Adrenal gland (tissue), 9 donors: ENCODE measurements at regions not wholly inside any gene's neighbourhood (a gene's known extent, or its start where the extent isn't known, plus 50 kb on each side); places are given as distances from the start of the nearest gene placed in this dataset.

Experiments used
- DNase-seq, 7 donors: peaks; one replicate each; pipeline ENCODE4 v3.0.0-alpha.2; 2019 to 2020
- H3K27ac ChIP-seq, 5 donors: fragments of 200-600 bp; sonication (generic) in 4 of 5; 1 replicate in 3 of 5; 2 replicates in 2 of 5; pipeline versions ENCODE4 v1.5.1 to v1.8.0; 2016 to 2020; ENCODE audit warnings: mild to moderate bottlenecking in 1 of 5
- H3K27me3 ChIP-seq: fragments of 200-600 bp; 2 replicates; pipeline ENCODE4 v1.8.0; 2021
- H3K36me3 ChIP-seq, 2 donors: fragments of 200-600 bp; replicated peaks in 1 of 2; 1 replicate in 1 of 2; 2 replicates in 1 of 2; pipeline versions ENCODE4 v1.5.1 to v1.8.0; 2018 to 2022
- H3K4me1 ChIP-seq, 2 donors: fragments of 200-600 bp; replicated peaks in 1 of 2; 1 replicate in 1 of 2; 2 replicates in 1 of 2; pipeline versions ENCODE4 v1.5.1 to v1.8.0; 2018 to 2021
- H3K4me3 ChIP-seq, 4 donors: fragments of 200-600 bp; sonication (generic) in 3 of 4; one replicate each; pipeline ENCODE4 v1.5.1; 2016 to 2018
- H3K9me3 ChIP-seq, 3 donors: fragments of 200-600 bp; sonication (generic) in 1 of 3; replicated peaks in 1 of 3; 1 replicate in 2 of 3; 2 replicates in 1 of 3; pipeline versions ENCODE4 v1.5.1 to v1.8.0; 2016 to 2021
- CTCF ChIP-seq, 6 experiments: fragments of 450-650 bp in 4 of 6; fragments of 200-600 bp in 2 of 6; sonication (generic) in 1 of 6; IDR thresholded peaks; 1 replicate in 5 of 6; 2 replicates in 1 of 6; pipeline versions ENCODE4 v1.5.1 to v1.8.0; 2016 to 2021; ENCODE audit warnings: antibody characterized with exemption in 6 of 6, mild to moderate bottlenecking in 2 of 6, moderate library complexity in 1 of 6
- POLR2A ChIP-seq, 2 donors: fragments of 450-650 bp; IDR thresholded peaks; one replicate each; pipeline ENCODE4 v1.6.1; 2017; ENCODE audit warnings: antibody characterized with exemption in 2 of 2, mild to moderate bottlenecking in 2 of 2, moderate library complexity in 1 of 2
- WGBS, 4 donors: extraction: QIAGEN DNeasy Blood & Tissue Kit in 2 of 4; methylation state at CpG; one replicate each; pipeline versions ENCODE4 v1.1.5 to v1.1.7; 2013 to 2017; 5-methylcytosine and 5-hydroxymethylcytosine counted together
- intact Hi-C, 2 donors: fragments of 100-400 bp; cut with DNase I; formaldehyde crosslinking; loops; one replicate each; pipeline versions ENCODE4 v1.14.1 to v1.15.0; 2022 to 2023
- donor health status: healthy with polysubstance abuse.
- donor health status: Bipolar disorder and iron deficiency.
- donor health status: DM: yes; HTN: yes; CAD: no.
- donor health status: DM: no; HTN: no; CAD: no.
- donor health status: DM: no; HTN: no; CAD: no.

DNA sequence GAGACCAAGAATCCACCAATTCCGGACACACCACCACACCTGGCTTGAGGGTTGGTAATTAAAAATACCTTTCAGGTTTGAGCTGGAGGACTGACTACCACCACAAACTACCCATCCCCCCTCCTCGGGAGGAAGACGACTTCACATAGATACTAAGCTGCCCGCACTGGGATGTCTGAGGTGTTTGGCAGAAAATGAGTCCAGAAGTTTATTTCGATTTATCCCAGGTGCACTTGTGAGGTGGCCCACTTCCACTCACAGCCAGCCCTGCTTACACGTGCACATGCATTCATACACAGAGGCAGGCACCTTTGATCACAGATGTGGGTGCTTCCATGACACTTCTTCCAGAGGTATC is 187.1 kb downstream of the ID4 start:
- intact Hi-C loops = no loop called here
- H3K4me1 ChIP-seq = no peaks in the 10 kb centered on the region
- no peaks in the 10 kb centered on the region for H3K9me3 ChIP-seq
- no peak overlapping the region for H3K27ac ChIP-seq
- no peak overlapping the region for H3K4me3 ChIP-seq
- TF ChIP-seq CTCF (IDR thresholded peaks at IDR 0.05) (no peak), POLR2A (IDR thresholded peaks at IDR 0.05) (no peak)
- 61 to 76% (median 75%) methylated on average over 6 of the region's 6 CpGs for WGBS, 4 donors
- DNase-seq = no peak
- no peaks in the 10 kb centered on the region for H3K27me3 ChIP-seq
- no peaks in the 10 kb centered on the region for H3K36me3 ChIP-seq

DNA sequence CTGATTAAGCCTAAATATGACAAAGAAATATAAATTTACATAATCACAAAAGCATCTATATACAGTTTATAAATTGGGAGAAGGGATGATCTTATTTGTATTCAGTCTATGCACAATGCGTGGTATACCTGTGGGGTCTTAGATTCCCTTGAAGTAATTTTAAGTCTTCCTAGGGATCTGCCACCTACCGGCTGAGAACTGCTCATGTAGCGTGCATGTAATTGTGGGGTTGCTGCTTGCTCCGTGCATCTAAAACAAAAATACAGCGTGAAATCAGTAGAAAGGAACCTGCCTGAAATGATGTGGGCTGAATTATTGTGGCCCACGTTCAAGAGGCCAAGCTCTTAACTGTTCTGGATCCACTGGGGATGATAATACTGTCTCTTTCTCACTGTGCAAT is 187.3 kb downstream of the MBOAT1 start:
- DNase-seq = no peak
- Histone ChIP-seq H3K4me3 (no peak overlapping the region), H3K27me3 (no peaks in the 10 kb centered on the region), H3K36me3 (no peaks in the 10 kb centered on the region), H3K4me1 (no peaks in the 10 kb centered on the region), H3K27ac (no peak overlapping the region), H3K9me3 (no peaks in the 10 kb centered on the region)
- WGBS, 4 donors = 69 to 78% (median 74%) methylated on average over 6 of the region's 6 CpGs
- intact Hi-C loops = no loop called here
- TF ChIP-seq CTCF (IDR thresholded peaks at IDR 0.05) (no peak), POLR2A (IDR thresholded peaks at IDR 0.05) (no peak)

DNA sequence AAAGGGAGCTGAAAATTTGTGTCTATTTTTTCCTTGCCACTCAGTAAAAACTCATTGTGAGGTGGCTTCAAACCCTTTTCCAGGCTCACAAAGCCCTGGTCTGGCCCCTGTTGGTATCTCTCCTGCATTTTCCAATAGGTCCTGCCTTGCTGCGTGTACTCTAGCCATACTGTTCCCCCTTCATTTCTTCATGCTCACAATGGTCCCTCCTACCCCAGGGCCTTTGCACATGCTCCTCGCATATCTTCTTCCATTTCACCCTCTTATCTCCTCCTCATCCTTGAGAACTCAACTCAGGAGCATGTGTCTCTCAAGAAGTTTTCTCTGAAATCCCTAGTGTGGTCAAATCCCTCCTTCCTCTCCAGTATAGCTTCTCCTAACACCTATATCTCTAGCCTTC is 186.6 kb downstream of the MBOAT1 start:
- no peaks in the 10 kb centered on the region for H3K4me1 ChIP-seq
- no peaks in the 10 kb centered on the region for H3K36me3 ChIP-seq
- no peak for DNase-seq
- H3K4me3 ChIP-seq = no peak overlapping the region
- intact Hi-C loops = no loop called here
- WGBS, 4 donors = 79 to 98% (median 83%) methylated on average over 2 of the region's 2 CpGs
- no peak overlapping the region for H3K27ac ChIP-seq
- H3K9me3 ChIP-seq = no peaks in the 10 kb centered on the region
- H3K27me3 ChIP-seq = no peaks in the 10 kb centered on the region
- TF ChIP-seq CTCF (IDR thresholded peaks at IDR 0.05) (no peak), POLR2A (IDR thresholded peaks at IDR 0.05) (no peak)

- DNase-seq = no peak
- intact Hi-C loops = no loop called here
- 76 to 85% (median 78%) methylated on average over 9 of the region's 9 CpGs for WGBS, 4 donors
Observed at GRCh38 chr6:20028143-20028542, 184.1 kb downstream of the MBOAT1 start.

More at GRCh38 chr6:20028143-20028542, 184.1 kb downstream of the MBOAT1 start:
- H3K27ac ChIP-seq = no peak overlapping the region
- no peaks in the 10 kb centered on the region for H3K4me1 ChIP-seq
- no peak for TF ChIP-seq CTCF (IDR thresholded peaks at IDR 0.05)
- no peaks in the 10 kb centered on the region for H3K36me3 ChIP-seq
- peaks cover 6% of the 10 kb centered on the region for H3K27me3 ChIP-seq
- H3K9me3 ChIP-seq = no peaks in the 10 kb centered on the region
- H3K4me3 ChIP-seq = no peak overlapping the region
